H4 (cell line): ENCODE measurements at regions not wholly inside any gene's neighbourhood (a gene's known extent, or its start where the extent isn't known, plus 50 kb on each side); places are given as distances from the start of the nearest gene placed in this dataset.
A peak's percentile ranks its signal among the peaks of the same experiment; 100 is the strongest.

ENCODE experiments used
- DNase-seq: peaks from one replicate; pipeline ENCODE4 v3.0.0-alpha.2; 2015; ENCODE audit warnings: low spot score

GRCh38 chrY:10032516-10033140 lies 504.9 kb downstream of the TSPY10 start:
- DNase-seq = no peak

- peak; percentile 76 for DNase-seq
Observed at GRCh38 chrY:10035136-10035535, 507.5 kb downstream of the TSPY10 start.

- no peak for DNase-seq
Observed at GRCh38 chrY:10037856-10038255, 510.2 kb downstream of the TSPY10 start.
